DOHH2 (cell line): ENCODE measurements at regions not wholly inside any gene's neighbourhood (a gene's known extent, or its start where the extent isn't known, plus 50 kb on each side); places are given as distances from the start of the nearest gene placed in this dataset.

ENCODE experiments used
- EZH2phosphoT487 ChIP-seq: fragments of 200-600 bp; sonication (generic); IDR thresholded peaks from 2 replicates; pipeline ENCODE4 v1.6.1; 2017; ENCODE audit warnings: borderline replicate concordance, mild to moderate bottlenecking, antibody characterized with exemption, low read length, moderate library complexity, mixed read lengths
- TF ChIP-seq, protein P1 (sequence below): fragments of 200-600 bp; sonication (generic); IDR thresholded peaks from one replicate; pipeline ENCODE4 v1.5.1; 2014; ENCODE audit warnings: antibody characterized with exemption, mild to moderate bottlenecking, low read depth, low read length; ENCODE audit not compliant: poor library complexity, severe bottlenecking

DNA sequence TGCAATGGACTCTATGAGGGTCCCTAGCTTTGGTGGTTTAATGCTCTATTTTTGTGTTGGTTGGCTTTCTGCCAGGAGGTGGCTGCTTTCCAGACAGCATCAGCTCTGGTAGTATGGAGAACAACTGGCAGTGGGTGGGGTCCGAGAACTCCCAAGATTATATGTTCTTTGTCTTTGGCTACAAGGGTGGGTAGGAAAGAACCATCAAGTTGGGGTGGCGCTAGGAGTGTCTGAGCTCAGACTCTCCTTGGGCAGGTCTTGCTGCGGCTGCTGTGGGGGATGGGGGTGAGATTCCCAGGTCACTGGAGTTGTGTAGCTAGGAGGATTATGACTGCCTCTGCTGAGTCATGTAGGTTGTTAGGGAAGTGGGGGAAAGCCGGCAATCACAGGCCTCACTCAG is 976.1 kb upstream of the GYPC start:
- TF ChIP-seq, protein P1, sequence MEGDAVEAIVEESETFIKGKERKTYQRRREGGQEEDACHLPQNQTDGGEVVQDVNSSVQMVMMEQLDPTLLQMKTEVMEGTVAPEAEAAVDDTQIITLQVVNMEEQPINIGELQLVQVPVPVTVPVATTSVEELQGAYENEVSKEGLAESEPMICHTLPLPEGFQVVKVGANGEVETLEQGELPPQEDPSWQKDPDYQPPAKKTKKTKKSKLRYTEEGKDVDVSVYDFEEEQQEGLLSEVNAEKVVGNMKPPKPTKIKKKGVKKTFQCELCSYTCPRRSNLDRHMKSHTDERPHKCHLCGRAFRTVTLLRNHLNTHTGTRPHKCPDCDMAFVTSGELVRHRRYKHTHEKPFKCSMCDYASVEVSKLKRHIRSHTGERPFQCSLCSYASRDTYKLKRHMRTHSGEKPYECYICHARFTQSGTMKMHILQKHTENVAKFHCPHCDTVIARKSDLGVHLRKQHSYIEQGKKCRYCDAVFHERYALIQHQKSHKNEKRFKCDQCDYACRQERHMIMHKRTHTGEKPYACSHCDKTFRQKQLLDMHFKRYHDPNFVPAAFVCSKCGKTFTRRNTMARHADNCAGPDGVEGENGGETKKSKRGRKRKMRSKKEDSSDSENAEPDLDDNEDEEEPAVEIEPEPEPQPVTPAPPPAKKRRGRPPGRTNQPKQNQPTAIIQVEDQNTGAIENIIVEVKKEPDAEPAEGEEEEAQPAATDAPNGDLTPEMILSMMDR, result no peak
- no peak for TF ChIP-seq EZH2phosphoT487
